Right atrium auricular region (tissue), 2 donors: ENCODE measurements at regions not wholly inside any gene's neighbourhood (a gene's known extent, or its start where the extent isn't known, plus 50 kb on each side); places are given as distances from the start of the nearest gene placed in this dataset.

ENCODE experiments used
- DNase-seq: peaks from one replicate; pipeline ENCODE4 v3.0.0-alpha.2; 2019; ENCODE audit warnings: low spot score
- H3K27ac ChIP-seq, 2 donors: fragments of 200-600 bp; sonication (generic); 1 replicate in 1 of 2; 2 replicates in 1 of 2; pipeline ENCODE4 v1.5.1; 2016 to 2019
- H3K27me3 ChIP-seq, 2 donors: fragments of 200-600 bp; sonication (generic); one replicate each; pipeline versions ENCODE4 v1.5.1 to v1.6.0; 2017 to 2019
- H3K36me3 ChIP-seq: fragments of 200-600 bp; sonication (generic); one replicate; pipeline ENCODE4 v1.5.1; 2016
- H3K4me1 ChIP-seq, 2 donors: fragments of 200-600 bp; sonication (generic); one replicate each; pipeline versions ENCODE4 v1.5.1 to v1.6.0; 2017 to 2019
- H3K4me3 ChIP-seq, 2 donors: fragments of 200-600 bp; sonication (generic); 1 replicate in 1 of 2; 2 replicates in 1 of 2; pipeline ENCODE4 v1.5.1; 2017 to 2019; ENCODE audit warnings: mild to moderate bottlenecking in 1 of 2, moderate library complexity in 1 of 2
- H3K9me3 ChIP-seq, 2 donors: fragments of 200-600 bp; sonication (generic); one replicate each; pipeline ENCODE4 v1.5.1; 2019
- CTCF ChIP-seq, 2 donors: fragments of 200-600 bp; sonication (generic); IDR thresholded peaks; one replicate each; pipeline ENCODE4 v1.5.1; 2019; ENCODE audit warnings: antibody characterized with exemption in 2 of 2

GRCh38 chr6:99111590-99111989 is 163.8 kb upstream of the FBXL4 start:
- Histone ChIP-seq H3K27ac (no peak overlapping the region), H3K4me1 (no peaks in the 10 kb centered on the region), H3K4me3 (no peak overlapping the region), H3K9me3 (no peaks in the 10 kb centered on the region), H3K36me3 (no peaks in the 10 kb centered on the region), H3K27me3 (no peaks in the 10 kb centered on the region)
- DNase-seq, result no peak
- no peak for TF ChIP-seq CTCF (IDR thresholded peaks at IDR 0.05)

GRCh38 chr6:99110029-99110428 is 162.3 kb upstream of the FBXL4 start:
- Histone ChIP-seq H3K9me3 (no peaks in the 10 kb centered on the region), H3K4me1 (no peaks in the 10 kb centered on the region), H3K36me3 (no peaks in the 10 kb centered on the region), H3K27ac (no peak overlapping the region), H3K27me3 (no peaks in the 10 kb centered on the region), H3K4me3 (no peak overlapping the region)
- TF ChIP-seq CTCF (IDR thresholded peaks at IDR 0.05), result no peak
- DNase-seq, result no peak

GRCh38 chr6:99104218-99104617 is 156.5 kb upstream of the FBXL4 start:
- no peaks in the 10 kb centered on the region for H3K27me3 ChIP-seq
- H3K9me3 ChIP-seq, result no peaks in the 10 kb centered on the region
- no peak for DNase-seq
- no peak overlapping the region for H3K27ac ChIP-seq
- no peak overlapping the region for H3K4me3 ChIP-seq
- TF ChIP-seq CTCF (IDR thresholded peaks at IDR 0.05), result no peak
- H3K4me1 ChIP-seq, result no peaks in the 10 kb centered on the region
- H3K36me3 ChIP-seq, result no peaks in the 10 kb centered on the region

- H3K9me3 ChIP-seq, result no peaks in the 10 kb centered on the region
- no peaks in the 10 kb centered on the region for H3K36me3 ChIP-seq
- no peaks in the 10 kb centered on the region for H3K4me1 ChIP-seq
- no peaks in the 10 kb centered on the region for H3K27me3 ChIP-seq
- DNase-seq, result no peak
- TF ChIP-seq CTCF (IDR thresholded peaks at IDR 0.05), result no peak
- H3K27ac ChIP-seq, result no peak overlapping the region
- no peak overlapping the region for H3K4me3 ChIP-seq
Measured at GRCh38 chr6:99099243-99099642, 151.5 kb upstream of the FBXL4 start.

GRCh38 chr6:99096170-99096569 is 148.4 kb upstream of the FBXL4 start:
- Histone ChIP-seq H3K36me3 (no peaks in the 10 kb centered on the region), H3K27me3 (no peaks in the 10 kb centered on the region), H3K4me3 (no peak overlapping the region), H3K9me3 (no peaks in the 10 kb centered on the region), H3K27ac (no peak overlapping the region), H3K4me1 (no peaks in the 10 kb centered on the region)
- DNase-seq, result no peak
- no peak for TF ChIP-seq CTCF (IDR thresholded peaks at IDR 0.05)

- Histone ChIP-seq H3K4me3 (no peak overlapping the region), H3K36me3 (no peaks in the 10 kb centered on the region), H3K9me3 (no peaks in the 10 kb centered on the region), H3K27me3 (no peaks in the 10 kb centered on the region), H3K27ac (no peak overlapping the region), H3K4me1 (no peaks in the 10 kb centered on the region)
- no peak for TF ChIP-seq CTCF (IDR thresholded peaks at IDR 0.05)
- no peak for DNase-seq
Measured at GRCh38 chr6:99093456-99094190, 145.9 kb upstream of the FBXL4 start.
